Vagina (tissue), 2 donors: ENCODE measurements at regions not wholly inside any gene's neighbourhood (a gene's known extent, or its start where the extent isn't known, plus 50 kb on each side); places are given as distances from the start of the nearest gene placed in this dataset.

Experiments used
- POLR2A ChIP-seq, 2 donors: fragments of 450-650 bp; IDR thresholded peaks; one replicate each; pipeline ENCODE4 v1.6.1; 2017; ENCODE audit warnings: antibody characterized with exemption in 2 of 2, mild to moderate bottlenecking in 2 of 2, moderate library complexity in 2 of 2
- TF ChIP-seq, protein P1 (sequence below), 3 experiments: fragments of 450-650 bp in 2 of 3; fragments of 200-600 bp in 1 of 3; sonication (generic) in 1 of 3; IDR thresholded peaks; one replicate each; pipeline ENCODE4 v1.5.1; 2017 to 2019; ENCODE audit warnings: antibody characterized with exemption in 3 of 3, mild to moderate bottlenecking in 2 of 3, moderate library complexity in 2 of 3

DNA sequence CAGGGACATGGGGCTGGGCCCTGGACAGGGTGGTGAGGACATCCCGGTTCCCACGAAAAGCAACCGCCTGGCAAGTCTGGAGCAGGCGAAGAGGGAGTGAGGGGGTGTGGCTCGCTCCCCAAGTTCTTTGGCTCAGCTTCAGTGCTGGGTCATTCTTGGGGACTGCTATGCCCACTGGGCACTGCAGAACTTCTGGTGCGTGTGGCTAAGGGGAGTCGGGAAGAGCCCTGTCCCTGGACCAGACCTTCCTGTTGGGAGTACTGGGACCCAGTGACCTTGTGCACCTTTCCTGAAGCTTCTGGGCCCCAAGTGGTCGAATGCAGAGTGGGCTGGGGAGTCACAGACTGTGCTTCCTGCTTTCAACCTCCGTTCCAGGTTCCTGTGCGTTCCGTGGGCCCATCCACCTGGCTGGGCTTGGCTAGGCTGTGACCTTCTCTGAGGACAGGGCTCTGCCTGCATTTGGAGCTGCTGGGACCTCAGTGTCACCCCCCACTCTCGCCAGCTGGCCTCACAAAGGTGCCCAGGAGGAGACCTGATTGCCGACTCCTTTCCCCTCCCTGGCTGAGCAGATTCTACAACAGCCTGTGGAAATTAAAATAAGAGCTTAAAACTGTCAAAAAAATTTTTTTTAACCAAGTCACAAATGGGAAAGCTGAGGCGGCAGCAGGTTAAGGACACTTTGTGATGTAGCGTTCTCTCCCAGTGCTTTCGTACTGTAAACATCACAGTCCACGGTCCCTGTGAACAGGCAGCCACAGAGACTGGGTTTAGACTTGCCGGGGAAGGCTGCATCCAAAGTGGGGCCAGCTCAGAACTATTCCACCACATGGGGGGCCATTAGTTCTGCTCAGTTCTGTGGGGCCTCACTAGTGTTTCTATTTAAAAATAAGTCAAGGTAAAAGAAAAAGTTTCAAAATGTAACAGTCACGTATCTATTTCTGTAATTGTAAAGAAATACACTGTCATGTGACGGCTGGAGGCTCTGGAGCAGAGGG lies 63.8 kb upstream of the WNT7B start:
- TF ChIP-seq, protein P1, sequence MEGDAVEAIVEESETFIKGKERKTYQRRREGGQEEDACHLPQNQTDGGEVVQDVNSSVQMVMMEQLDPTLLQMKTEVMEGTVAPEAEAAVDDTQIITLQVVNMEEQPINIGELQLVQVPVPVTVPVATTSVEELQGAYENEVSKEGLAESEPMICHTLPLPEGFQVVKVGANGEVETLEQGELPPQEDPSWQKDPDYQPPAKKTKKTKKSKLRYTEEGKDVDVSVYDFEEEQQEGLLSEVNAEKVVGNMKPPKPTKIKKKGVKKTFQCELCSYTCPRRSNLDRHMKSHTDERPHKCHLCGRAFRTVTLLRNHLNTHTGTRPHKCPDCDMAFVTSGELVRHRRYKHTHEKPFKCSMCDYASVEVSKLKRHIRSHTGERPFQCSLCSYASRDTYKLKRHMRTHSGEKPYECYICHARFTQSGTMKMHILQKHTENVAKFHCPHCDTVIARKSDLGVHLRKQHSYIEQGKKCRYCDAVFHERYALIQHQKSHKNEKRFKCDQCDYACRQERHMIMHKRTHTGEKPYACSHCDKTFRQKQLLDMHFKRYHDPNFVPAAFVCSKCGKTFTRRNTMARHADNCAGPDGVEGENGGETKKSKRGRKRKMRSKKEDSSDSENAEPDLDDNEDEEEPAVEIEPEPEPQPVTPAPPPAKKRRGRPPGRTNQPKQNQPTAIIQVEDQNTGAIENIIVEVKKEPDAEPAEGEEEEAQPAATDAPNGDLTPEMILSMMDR (IDR thresholded peaks at IDR 0.05): no peak
- TF ChIP-seq POLR2A (IDR thresholded peaks at IDR 0.05): no peak
